Upper lobe of right lung (tissue), 1 donor: ENCODE measurements at regions not wholly inside any gene's neighbourhood (a gene's known extent, or its start where the extent isn't known, plus 50 kb on each side); places are given as distances from the start of the nearest gene placed in this dataset.
"Not testable (repeated sequence)": the region's sequence is repeated elsewhere in the genome, so short reads cannot be mapped to it uniquely, and the experiment has no call there.

Experiments used
- ATAC-seq: fragments of 200-7000 bp; cut with Tn5 transposase; one replicate; pipeline ENCODE4 v1.9.1; 2020; ENCODE audit warnings: mild to moderate bottlenecking, moderate library complexity
- DNase-seq: peaks from one replicate; pipeline ENCODE4 v3.0.0-alpha.2; 2020
- H3K27ac ChIP-seq: fragments of 200-600 bp; one replicate; pipeline ENCODE4 v1.8.0; 2022
- H3K27me3 ChIP-seq: fragments of 200-600 bp; one replicate; pipeline ENCODE4 v1.8.0; 2022; ENCODE audit warnings: mild to moderate bottlenecking
- H3K36me3 ChIP-seq: fragments of 200-600 bp; one replicate; pipeline ENCODE4 v1.8.0; 2022
- H3K4me1 ChIP-seq: fragments of 200-600 bp; one replicate; pipeline ENCODE4 v1.8.0; 2022
- H3K4me3 ChIP-seq: fragments of 200-600 bp; one replicate; pipeline ENCODE4 v1.8.0; 2022; ENCODE audit warnings: mild to moderate bottlenecking
- H3K9me3 ChIP-seq: fragments of 200-600 bp; one replicate; pipeline ENCODE4 v1.8.0; 2022
- CTCF ChIP-seq: fragments of 200-600 bp; IDR thresholded peaks from one replicate; pipeline ENCODE4 v1.8.0; 2022; ENCODE audit warnings: antibody characterized with exemption
- intact Hi-C: fragments of 100-400 bp; cut with DNase I; formaldehyde crosslinking; loops from one replicate; pipeline ENCODE4 v1.11.0; 2022
- donor health status: DM: no; HTN: yes; CAD: no; lungs with severe emphysema.

DNA sequence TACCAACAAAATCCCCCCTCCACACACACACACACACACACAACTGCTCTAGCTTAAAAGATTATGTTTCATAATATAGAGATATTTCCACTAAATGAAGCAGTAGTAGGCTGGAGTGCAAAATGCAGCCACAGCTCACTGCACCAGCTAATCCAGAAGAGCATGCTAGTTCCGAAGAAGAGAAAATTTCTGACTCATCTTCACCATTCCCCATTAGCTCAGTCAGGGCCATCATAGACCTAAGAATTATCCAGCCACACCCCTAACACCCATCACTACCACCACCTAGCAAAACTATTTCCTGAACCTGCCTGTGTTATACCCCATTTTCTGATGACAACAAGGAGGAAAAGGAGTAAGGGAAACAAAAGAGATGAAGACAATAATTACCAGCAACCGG lies 67.1 kb upstream of the UBE2E2 start:
- no peaks in the 10 kb centered on the region for H3K4me1 ChIP-seq
- H3K9me3 ChIP-seq = no peaks in the 10 kb centered on the region
- H3K36me3 ChIP-seq = no peaks in the 10 kb centered on the region
- DNase-seq (no peak), ATAC-seq (no peak)
- H3K27ac ChIP-seq = no peak overlapping the region
- H3K4me3 ChIP-seq = no peak overlapping the region
- H3K27me3 ChIP-seq = no peaks in the 10 kb centered on the region
- TF ChIP-seq CTCF = no peak
- intact Hi-C loops = no loop called here

GRCh38 chr3:23144051-23144450 lies 59.1 kb upstream of the UBE2E2 start:
- H3K4me1 ChIP-seq, H3K27me3 ChIP-seq, ATAC-seq, H3K4me3 ChIP-seq, H3K9me3 ChIP-seq, intact Hi-C loops, DNase-seq, H3K36me3 ChIP-seq, H3K27ac ChIP-seq: not testable (repeated sequence)

GRCh38 chr3:23146163-23146562 lies 57.0 kb upstream of the UBE2E2 start:
- DNase-seq (no peak), ATAC-seq (no peak)
- Histone ChIP-seq H3K4me3 (no peak overlapping the region), H3K9me3 (no peaks in the 10 kb centered on the region), H3K27me3 (no peaks in the 10 kb centered on the region), H3K4me1 (no peaks in the 10 kb centered on the region), H3K27ac (no peak overlapping the region), H3K36me3 (no peaks in the 10 kb centered on the region)
- TF ChIP-seq CTCF = no peak
- intact Hi-C loops = no loop called here

DNA sequence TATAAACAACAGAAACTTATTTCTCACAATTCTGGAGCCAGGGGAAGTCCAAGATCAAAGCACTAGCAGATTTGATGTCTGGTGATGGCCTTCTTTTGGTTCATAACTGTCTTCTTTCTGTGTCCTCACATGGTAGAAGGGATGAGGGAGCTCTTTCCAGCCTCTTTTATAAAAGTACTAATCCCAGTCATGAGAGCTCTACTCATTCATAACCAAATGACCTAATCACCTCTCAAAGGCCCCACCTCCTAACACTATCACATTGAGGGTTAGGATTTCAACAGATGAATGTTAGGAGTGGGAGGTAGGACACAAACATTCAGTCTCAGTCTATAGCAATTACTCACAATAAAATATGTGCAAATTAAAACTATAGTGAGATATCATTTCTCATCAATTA lies 50.1 kb upstream of the UBE2E2 start:
- TF ChIP-seq CTCF = no peak
- Histone ChIP-seq H3K4me3 (no peak overlapping the region), H3K36me3 (no peaks in the 10 kb centered on the region), H3K9me3 (peaks cover 7% of the 10 kb centered on the region), H3K4me1 (no peaks in the 10 kb centered on the region), H3K27ac (no peak overlapping the region), H3K27me3 (no peaks in the 10 kb centered on the region)
- DNase-seq (no peak), ATAC-seq (no peak)
- intact Hi-C loops = no loop called here
